Hematopoietic multipotent progenitor cell treated with erythropoietin and hydrocortisone succinate and interleukin-3 and kit ligand, for 17 days (in vitro differentiated cells): ENCODE measurements at regions not wholly inside any gene's neighbourhood (a gene's known extent, or its start where the extent isn't known, plus 50 kb on each side); places are given as distances from the start of the nearest gene placed in this dataset.
"Not testable (repeated sequence)": the region's sequence is repeated elsewhere in the genome, so short reads cannot be mapped to it uniquely, and the experiment has no call there.

Source experiments
- DNase-seq: peaks from one replicate; pipeline ENCODE4 v3.0.0-alpha.2; 2015; ENCODE audit warnings: low spot score

DNA sequence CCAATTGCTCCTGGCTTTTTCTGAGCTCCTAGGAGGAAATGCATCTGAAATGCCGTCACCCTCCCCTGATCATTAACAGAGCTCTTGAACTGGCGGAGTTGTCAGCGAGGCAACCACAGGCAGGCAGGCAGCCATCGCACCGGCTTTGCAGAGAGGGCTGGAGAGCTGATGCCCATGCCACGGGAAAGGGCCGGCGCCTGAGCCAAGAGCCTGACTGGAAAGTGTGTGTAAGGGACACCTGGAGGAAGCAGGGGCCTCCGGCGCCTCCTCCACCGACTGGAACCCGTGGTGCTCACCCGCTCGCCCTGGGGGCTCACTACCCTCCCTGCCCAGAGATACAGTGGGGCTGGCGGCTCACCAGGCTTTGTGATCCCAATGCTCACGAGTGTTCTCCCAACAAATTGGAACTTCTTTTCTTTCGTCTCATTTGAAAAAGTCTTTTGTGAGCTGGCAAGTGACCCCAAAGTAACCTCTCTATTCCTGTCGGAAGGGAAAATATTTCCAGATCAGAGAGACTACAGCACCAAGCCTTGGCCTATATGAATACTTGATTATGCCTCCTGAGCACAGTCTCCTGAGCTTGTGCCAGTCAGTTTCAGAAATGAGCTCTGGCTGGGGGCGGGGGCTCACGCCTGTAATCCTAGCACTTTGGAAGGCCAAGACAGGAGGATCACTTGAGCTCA lies 97.7 kb upstream of the SLC25A33 start:
- DNase-seq = no peak

- DNase-seq = no peak
Measured at GRCh38 chr1:9442278-9442846, 96.9 kb upstream of the SLC25A33 start.

DNA sequence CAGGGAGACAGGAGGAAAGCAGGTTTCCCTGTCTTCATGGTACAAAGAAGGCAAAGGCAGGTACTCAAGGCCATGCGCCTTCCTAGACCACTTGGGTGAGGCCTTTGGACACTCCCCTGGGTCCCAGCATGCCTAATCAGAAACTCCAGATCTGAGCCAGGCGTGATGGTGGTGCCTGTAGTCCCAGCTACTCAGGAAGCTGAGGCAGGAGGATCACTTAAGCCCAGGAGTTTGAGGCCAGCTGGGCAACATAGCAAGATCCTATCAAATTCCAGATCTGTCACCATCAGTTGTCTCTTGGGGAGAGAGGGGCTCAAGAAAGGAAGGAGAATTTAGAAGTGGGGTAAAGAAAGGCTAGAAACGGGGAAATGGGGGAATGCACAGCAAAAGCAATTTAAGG lies 96.3 kb upstream of the SLC25A33 start:
- DNase-seq = no peak

- no peak for DNase-seq
Measured at GRCh38 chr1:9443913-9444445, 95.3 kb upstream of the SLC25A33 start.

GRCh38 chr1:9444532-9444931 lies 94.7 kb upstream of the SLC25A33 start:
- DNase-seq = no peak

DNA sequence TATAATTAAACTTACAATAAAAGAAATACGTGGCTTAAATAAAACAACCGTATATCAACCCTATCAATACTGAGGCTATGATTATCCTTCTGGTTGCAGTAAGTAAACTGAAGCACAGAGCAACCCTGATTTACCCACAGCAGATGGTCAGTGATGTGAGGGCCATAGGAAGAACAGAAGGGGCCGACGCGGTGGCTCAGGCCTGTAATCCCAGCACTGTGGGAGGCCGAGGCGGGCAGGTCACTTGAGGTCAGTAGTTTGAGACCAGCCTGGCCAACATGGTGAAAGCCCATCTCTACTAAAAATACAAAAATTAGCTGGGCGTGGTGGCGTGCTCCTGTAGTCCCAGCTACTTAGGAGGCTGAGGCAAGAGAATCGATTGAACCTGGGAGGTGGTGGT lies 94.2 kb upstream of the SLC25A33 start:
- not testable (repeated sequence) for DNase-seq

GRCh38 chr1:9447215-9447960 lies 91.9 kb upstream of the SLC25A33 start:
- DNase-seq = no peak

GRCh38 chr1:9448132-9449109 lies 90.8 kb upstream of the SLC25A33 start:
- DNase-seq = no peak

- DNase-seq = no peak
Measured at GRCh38 chr1:9449110-9449627, 90.1 kb upstream of the SLC25A33 start.

GRCh38 chr1:9449976-9450696 lies 89.1 kb upstream of the SLC25A33 start:
- DNase-seq = no peak

GRCh38 chr1:9451081-9451480 lies 88.2 kb upstream of the SLC25A33 start:
- no peak for DNase-seq

DNA sequence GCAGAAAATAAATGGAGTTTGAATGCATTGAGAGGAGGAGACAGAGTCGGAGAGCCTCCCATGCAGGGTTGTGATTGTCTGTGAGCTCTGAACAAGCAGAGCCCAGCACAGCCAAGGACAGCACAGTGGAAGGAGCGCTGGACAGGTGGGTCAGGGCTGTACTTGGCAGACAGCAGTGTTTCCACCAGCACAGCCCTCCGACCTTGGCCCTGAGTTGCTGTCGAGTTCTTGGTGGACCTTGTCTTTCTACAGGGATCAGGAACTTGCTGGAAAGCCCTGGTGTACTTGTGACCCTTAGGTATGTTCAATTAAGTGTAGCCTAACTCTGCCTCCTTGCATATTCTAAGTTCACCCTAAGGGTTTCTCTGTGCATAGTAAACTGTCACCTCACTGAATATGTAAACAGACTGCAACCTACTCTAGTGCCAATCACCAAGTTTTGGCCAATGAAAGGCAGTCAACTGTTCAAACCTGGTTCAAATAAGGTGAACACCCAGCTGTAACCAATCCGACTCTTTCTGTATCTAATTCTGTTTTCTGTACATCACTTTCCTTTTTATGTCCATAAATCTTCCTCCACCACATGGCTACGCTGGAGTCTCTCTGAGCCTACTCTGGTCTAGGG lies 86.6 kb upstream of the SLC25A33 start:
- no peak for DNase-seq

- DNase-seq = no peak
Measured at GRCh38 chr1:9453375-9453774, 85.9 kb upstream of the SLC25A33 start.

DNA sequence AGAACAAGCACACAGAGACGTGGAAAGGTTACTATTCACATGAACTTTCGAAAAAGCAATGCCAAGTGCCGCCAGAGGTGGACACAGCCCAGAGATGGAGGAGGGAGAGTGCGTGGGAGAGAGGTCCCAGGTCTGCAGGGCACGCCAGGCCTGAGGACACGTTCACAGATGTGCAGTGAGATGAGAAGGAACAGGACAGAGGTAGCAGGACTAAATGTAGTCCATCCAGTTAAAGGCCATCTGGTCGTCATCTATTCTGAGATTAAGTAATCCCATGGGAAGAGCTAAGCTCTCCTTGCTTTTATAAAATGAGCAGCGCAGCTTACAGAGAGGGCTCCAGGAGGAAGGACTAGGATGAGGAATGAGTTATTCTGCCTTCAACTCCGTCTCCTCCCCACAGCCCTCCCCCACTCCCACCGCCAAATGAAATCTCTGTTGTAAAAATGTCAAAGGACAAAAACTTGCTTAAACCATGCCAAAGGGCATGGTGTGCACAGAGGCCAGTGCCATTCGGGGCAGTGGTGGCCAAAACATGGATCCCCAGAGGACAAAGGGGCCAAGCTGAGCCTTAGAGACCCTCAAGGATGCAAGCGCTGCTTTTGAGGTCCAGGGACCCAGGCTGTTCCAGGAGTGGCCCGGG lies 85.4 kb upstream of the SLC25A33 start:
- no peak for DNase-seq

GRCh38 chr1:9454494-9455066 lies 84.7 kb upstream of the SLC25A33 start:
- DNase-seq = no peak

GRCh38 chr1:9455487-9456234 lies 83.6 kb upstream of the SLC25A33 start:
- DNase-seq = no peak

- no peak for DNase-seq
Measured at GRCh38 chr1:9456833-9457232, 82.4 kb upstream of the SLC25A33 start.

GRCh38 chr1:9459816-9460407 lies 79.4 kb upstream of the SLC25A33 start:
- no peak for DNase-seq

DNA sequence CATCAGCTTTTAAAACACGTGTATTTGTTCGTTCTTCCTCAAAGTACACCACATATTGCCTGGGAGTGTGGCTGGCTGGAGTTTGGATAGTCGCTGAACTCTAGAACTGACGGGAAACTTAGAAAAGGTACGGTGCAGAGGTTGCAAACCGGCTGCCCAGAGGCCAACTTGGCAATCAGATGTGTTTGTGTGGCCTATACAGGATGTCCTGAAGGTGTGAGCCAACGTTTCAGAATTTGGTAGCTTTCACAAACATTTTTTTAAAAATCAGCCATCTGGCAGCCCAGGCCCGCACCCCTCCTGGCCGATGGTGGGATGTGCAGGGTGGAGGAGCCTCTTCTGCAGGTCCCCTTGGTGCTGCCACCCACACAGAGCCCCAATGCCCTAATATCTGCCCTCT lies 73.6 kb upstream of the SLC25A33 start:
- no peak for DNase-seq
